ENCODE measurements at regions not wholly inside any gene's neighbourhood (a gene's known extent, or its start where the extent isn't known, plus 50 kb on each side); places are given as distances from the start of the nearest gene placed in this dataset.

DNA sequence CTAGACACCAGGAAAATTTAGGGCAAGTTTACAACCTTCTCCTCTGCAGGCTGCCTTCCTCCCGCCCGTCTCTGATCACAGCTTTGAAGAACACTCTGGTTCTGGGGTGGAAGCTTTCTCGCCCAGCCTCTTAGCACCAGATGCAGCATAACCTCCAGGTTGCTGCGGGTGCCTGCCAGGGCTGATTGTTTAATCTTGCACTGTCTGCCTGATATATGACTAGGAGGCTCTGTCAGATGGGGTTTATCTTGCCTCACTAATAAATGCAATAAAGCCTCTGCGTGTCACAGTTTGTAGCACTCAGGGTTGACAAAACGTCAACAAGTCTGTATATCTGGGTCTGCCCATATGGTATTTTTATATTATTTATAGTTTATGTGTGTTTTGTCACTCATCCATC lies 388.2 kb downstream of the FUT8 start:
- H3F3A ChIP-seq (replicated peaks; ENCODE audit: low read depth): no peaks in the 10 kb centered on the region
- H3K4me1 ChIP-seq (ENCODE audit: insufficient read depth): no peaks in the 10 kb centered on the region
- H3K79me2 ChIP-seq (replicated peaks; ENCODE audit: insufficient read depth): no peaks in the 10 kb centered on the region
- no peak overlapping the region for H3K4me3 Mint-ChIP-seq
- H3K4me3 ChIP-seq: no peak overlapping the region
- DNase-seq (ENCODE audit: low spot score) (no peak), ATAC-seq (no peak)
- no peaks in the 10 kb centered on the region for H3K27me3 ChIP-seq (ENCODE audit: insufficient read depth)
- H3K36me3 ChIP-seq (ENCODE audit: insufficient read depth): no peaks in the 10 kb centered on the region
- no peaks in the 10 kb centered on the region; the same call in 2 of the 3 replicates for H3K4me1 Mint-ChIP-seq
- H4K20me1 ChIP-seq (replicated peaks; ENCODE audit: insufficient read depth): no peaks in the 10 kb centered on the region
- TF ChIP-seq, protein P1, sequence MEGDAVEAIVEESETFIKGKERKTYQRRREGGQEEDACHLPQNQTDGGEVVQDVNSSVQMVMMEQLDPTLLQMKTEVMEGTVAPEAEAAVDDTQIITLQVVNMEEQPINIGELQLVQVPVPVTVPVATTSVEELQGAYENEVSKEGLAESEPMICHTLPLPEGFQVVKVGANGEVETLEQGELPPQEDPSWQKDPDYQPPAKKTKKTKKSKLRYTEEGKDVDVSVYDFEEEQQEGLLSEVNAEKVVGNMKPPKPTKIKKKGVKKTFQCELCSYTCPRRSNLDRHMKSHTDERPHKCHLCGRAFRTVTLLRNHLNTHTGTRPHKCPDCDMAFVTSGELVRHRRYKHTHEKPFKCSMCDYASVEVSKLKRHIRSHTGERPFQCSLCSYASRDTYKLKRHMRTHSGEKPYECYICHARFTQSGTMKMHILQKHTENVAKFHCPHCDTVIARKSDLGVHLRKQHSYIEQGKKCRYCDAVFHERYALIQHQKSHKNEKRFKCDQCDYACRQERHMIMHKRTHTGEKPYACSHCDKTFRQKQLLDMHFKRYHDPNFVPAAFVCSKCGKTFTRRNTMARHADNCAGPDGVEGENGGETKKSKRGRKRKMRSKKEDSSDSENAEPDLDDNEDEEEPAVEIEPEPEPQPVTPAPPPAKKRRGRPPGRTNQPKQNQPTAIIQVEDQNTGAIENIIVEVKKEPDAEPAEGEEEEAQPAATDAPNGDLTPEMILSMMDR (conservative IDR thresholded peaks at IDR 0.05; ENCODE audit: low read depth in 2 of 2): no peak
- TF ChIP-seq POLR2AphosphoS5 (IDR thresholded peaks at IDR 0.05; ENCODE audit: low read depth) (no peak), ZNF331 (CRISPR knock-in tag; IDR thresholded peaks at IDR 0.05; ENCODE audit: low read depth) (no peak), STAT1 (IDR thresholded peaks at IDR 0.05; ENCODE audit: unreplicated experiment) (no peak), EZH2 (IDR thresholded peaks at IDR 0.05; ENCODE audit: low read depth, unreplicated experiment) (no peak)
- TF ChIP-seq, protein P2, sequence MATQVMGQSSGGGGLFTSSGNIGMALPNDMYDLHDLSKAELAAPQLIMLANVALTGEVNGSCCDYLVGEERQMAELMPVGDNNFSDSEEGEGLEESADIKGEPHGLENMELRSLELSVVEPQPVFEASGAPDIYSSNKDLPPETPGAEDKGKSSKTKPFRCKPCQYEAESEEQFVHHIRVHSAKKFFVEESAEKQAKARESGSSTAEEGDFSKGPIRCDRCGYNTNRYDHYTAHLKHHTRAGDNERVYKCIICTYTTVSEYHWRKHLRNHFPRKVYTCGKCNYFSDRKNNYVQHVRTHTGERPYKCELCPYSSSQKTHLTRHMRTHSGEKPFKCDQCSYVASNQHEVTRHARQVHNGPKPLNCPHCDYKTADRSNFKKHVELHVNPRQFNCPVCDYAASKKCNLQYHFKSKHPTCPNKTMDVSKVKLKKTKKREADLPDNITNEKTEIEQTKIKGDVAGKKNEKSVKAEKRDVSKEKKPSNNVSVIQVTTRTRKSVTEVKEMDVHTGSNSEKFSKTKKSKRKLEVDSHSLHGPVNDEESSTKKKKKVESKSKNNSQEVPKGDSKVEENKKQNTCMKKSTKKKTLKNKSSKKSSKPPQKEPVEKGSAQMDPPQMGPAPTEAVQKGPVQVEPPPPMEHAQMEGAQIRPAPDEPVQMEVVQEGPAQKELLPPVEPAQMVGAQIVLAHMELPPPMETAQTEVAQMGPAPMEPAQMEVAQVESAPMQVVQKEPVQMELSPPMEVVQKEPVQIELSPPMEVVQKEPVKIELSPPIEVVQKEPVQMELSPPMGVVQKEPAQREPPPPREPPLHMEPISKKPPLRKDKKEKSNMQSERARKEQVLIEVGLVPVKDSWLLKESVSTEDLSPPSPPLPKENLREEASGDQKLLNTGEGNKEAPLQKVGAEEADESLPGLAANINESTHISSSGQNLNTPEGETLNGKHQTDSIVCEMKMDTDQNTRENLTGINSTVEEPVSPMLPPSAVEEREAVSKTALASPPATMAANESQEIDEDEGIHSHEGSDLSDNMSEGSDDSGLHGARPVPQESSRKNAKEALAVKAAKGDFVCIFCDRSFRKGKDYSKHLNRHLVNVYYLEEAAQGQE (IDR thresholded peaks at IDR 0.05; ENCODE audit: unreplicated experiment): no peak
- TF ChIP-seq, protein P3, sequence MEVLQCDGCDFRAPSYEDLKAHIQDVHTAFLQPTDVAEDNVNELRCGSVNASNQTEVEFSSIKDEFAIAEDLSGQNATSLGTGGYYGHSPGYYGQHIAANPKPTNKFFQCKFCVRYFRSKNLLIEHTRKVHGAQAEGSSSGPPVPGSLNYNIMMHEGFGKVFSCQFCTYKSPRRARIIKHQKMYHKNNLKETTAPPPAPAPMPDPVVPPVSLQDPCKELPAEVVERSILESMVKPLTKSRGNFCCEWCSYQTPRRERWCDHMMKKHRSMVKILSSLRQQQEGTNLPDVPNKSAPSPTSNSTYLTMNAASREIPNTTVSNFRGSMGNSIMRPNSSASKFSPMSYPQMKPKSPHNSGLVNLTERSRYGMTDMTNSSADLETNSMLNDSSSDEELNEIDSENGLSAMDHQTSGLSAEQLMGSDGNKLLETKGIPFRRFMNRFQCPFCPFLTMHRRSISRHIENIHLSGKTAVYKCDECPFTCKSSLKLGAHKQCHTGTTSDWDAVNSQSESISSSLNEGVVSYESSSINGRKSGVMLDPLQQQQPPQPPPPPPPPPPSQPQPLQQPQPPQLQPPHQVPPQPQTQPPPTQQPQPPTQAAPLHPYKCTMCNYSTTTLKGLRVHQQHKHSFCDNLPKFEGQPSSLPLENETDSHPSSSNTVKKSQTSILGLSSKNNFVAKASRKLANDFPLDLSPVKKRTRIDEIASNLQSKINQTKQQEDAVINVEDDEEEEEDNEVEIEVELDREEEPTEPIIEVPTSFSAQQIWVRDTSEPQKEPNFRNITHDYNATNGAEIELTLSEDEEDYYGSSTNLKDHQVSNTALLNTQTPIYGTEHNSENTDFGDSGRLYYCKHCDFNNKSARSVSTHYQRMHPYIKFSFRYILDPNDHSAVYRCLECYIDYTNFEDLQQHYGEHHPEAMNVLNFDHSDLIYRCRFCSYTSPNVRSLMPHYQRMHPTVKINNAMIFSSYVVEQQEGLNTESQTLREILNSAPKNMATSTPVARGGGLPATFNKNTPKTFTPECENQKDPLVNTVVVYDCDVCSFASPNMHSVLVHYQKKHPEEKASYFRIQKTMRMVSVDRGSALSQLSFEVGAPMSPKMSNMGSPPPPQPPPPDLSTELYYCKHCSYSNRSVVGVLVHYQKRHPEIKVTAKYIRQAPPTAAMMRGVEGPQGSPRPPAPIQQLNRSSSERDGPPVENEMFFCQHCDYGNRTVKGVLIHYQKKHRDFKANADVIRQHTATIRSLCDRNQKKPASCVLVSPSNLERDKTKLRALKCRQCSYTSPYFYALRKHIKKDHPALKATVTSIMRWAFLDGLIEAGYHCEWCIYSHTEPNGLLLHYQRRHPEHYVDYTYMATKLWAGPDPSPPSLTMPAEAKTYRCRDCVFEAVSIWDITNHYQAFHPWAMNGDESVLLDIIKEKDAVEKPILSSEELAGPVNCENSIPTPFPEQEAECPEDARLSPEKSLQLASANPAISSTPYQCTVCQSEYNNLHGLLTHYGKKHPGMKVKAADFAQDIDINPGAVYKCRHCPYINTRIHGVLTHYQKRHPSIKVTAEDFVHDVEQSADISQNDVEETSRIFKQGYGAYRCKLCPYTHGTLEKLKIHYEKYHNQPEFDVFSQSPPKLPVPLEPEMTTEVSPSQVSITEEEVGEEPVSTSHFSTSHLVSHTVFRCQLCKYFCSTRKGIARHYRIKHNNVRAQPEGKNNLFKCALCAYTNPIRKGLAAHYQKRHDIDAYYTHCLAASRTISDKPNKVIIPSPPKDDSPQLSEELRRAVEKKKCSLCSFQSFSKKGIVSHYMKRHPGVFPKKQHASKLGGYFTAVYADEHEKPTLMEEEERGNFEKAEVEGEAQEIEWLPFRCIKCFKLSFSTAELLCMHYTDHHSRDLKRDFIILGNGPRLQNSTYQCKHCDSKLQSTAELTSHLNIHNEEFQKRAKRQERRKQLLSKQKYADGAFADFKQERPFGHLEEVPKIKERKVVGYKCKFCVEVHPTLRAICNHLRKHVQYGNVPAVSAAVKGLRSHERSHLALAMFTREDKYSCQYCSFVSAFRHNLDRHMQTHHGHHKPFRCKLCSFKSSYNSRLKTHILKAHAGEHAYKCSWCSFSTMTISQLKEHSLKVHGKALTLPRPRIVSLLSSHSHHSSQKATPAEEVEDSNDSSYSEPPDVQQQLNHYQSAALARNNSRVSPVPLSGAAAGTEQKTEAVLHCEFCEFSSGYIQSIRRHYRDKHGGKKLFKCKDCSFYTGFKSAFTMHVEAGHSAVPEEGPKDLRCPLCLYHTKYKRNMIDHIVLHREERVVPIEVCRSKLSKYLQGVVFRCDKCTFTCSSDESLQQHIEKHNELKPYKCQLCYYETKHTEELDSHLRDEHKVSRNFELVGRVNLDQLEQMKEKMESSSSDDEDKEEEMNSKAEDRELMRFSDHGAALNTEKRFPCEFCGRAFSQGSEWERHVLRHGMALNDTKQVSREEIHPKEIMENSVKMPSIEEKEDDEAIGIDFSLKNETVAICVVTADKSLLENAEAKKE (CRISPR knock-in tag; IDR thresholded peaks at IDR 0.05): no peak
- H3K36me3 Mint-ChIP-seq (ENCODE audit: low read depth): no peaks in the 10 kb centered on the region
- peaks cover 2% of the 10 kb centered on the region for H3K27me3 Mint-ChIP-seq (ENCODE audit: insufficient read depth, low read depth, poor library complexity)
- no peak overlapping the region for H3K27ac ChIP-seq (ENCODE audit: low read depth)
- H3K27ac Mint-ChIP-seq: no peak overlapping the region
- H3K4me2 ChIP-seq: no peak overlapping the region
- H2AFZ ChIP-seq: no peak overlapping the region
- no peaks in the 10 kb centered on the region for H3K9me2 ChIP-seq (ENCODE audit: insufficient read depth)
- no peaks in the 10 kb centered on the region for H3K9me3 Mint-ChIP-seq
